H1 (cell line): ENCODE measurements at regions not wholly inside any gene's neighbourhood (a gene's known extent, or its start where the extent isn't known, plus 50 kb on each side); places are given as distances from the start of the nearest gene placed in this dataset.

Experiments used
- CTCF ChIA-PET: fragments of 300-600 bp; sonication (Branson Sonifier 250); formaldehyde crosslinking; loops from one replicate; lab custom pipeline; 2021; ENCODE audit not compliant: partially characterized antibody; lab: Charles Lee
- POLR2A ChIA-PET: fragments of 300-600 bp; sonication (Branson Sonifier 250); formaldehyde crosslinking; loops from one replicate; lab custom pipeline; 2021; ENCODE audit warnings: inconsistent platforms; ENCODE audit not compliant: partially characterized antibody; lab: Charles Lee
- DNase-seq, 2 experiments: peaks; one replicate each; pipeline versions ENCODE4 v3.0.0 to v3.0.0-alpha.2; 2010 to 2022; ENCODE audit warnings: low spot score in 2 of 2, low read depth in 1 of 2, mixed read lengths in 1 of 2
- FAIRE-seq: peaks from 2 replicates; lab custom pipeline; 2011; peaks lifted over from hg19 to GRCh38; lab: Jason Lieb, UNC
- H2AFZ ChIP-seq: 2 replicates; pipeline ENCODE4 v1.8.1; 2012; ENCODE audit warnings: low read length, inconsistent platforms
- H2AK5ac ChIP-seq: 2 replicates; pipeline ENCODE4 v1.6.1; 2013; ENCODE audit warnings: low read depth, low read length
- H2BK120ac ChIP-seq: replicated peaks from 2 replicates; pipeline ENCODE3; 2013; ENCODE audit warnings: low read depth, low read length, inconsistent platforms
- H2BK12ac ChIP-seq: 2 replicates; pipeline ENCODE4 v1.6.1; 2013; ENCODE audit warnings: low read depth, low read length
- H2BK15ac ChIP-seq: 2 replicates; pipeline ENCODE4 v1.6.1; 2013; ENCODE audit warnings: low read length
- H2BK20ac ChIP-seq: 2 replicates; pipeline ENCODE4 v1.6.1; 2013; ENCODE audit warnings: low read length
- H2BK5ac ChIP-seq: 2 replicates; pipeline ENCODE4 v1.6.1; 2013; ENCODE audit warnings: low read depth, low read length
- H3K14ac ChIP-seq: 2 replicates; pipeline ENCODE4 v1.6.1; 2013; ENCODE audit warnings: inconsistent platforms; ENCODE audit not compliant: insufficient read length
- H3K18ac ChIP-seq: 2 replicates; pipeline ENCODE4 v1.6.1; 2013; ENCODE audit warnings: low read length; ENCODE audit errors: extremely low read depth
- H3K23ac ChIP-seq: 2 replicates; pipeline ENCODE4 v1.6.1; 2013; ENCODE audit warnings: inconsistent platforms; ENCODE audit not compliant: insufficient read length
- H3K23me2 ChIP-seq: 2 replicates; pipeline ENCODE4 v1.6.1; 2013; ENCODE audit warnings: low read depth, low read length
- H3K27ac ChIP-seq: 2 replicates; pipeline ENCODE4 v1.6.1; 2011; ENCODE audit warnings: low read depth, low read length, inconsistent platforms
- H3K27me3 ChIP-seq, 4 experiments: replicated peaks in 1 of 4; 1 replicate in 1 of 4; 2 replicates in 3 of 4; pipeline versions ENCODE4 v1.6.1 to v1.8.1; 2011 to 2013; ENCODE audit warnings: low read length in 3 of 4, mild to moderate bottlenecking in 3 of 4, inconsistent platforms in 2 of 4, mixed read lengths in 2 of 4, moderate library complexity in 1 of 4; ENCODE audit not compliant: control insufficient read depth in 3 of 4, insufficient read depth in 3 of 4; ENCODE audit errors: extremely low read depth in 1 of 4
- H3K36me3 ChIP-seq, 4 experiments: 2 replicates each; pipeline versions ENCODE4 v1.6.1 to v1.8.1; 2011 to 2013; ENCODE audit warnings: mild to moderate bottlenecking in 4 of 4, low read length in 3 of 4, moderate library complexity in 2 of 4, control low read depth in 1 of 4, inconsistent platforms in 1 of 4; ENCODE audit not compliant: insufficient read depth in 4 of 4, control insufficient read depth in 2 of 4
- H3K4ac ChIP-seq: replicated peaks from 2 replicates; pipeline ENCODE3; 2013; ENCODE audit warnings: low read length, low read depth, mixed read lengths, inconsistent platforms; ENCODE audit not compliant: insufficient read length
- H3K4me1 ChIP-seq, 4 experiments: replicated peaks in 1 of 4; 1 replicate in 1 of 4; 2 replicates in 3 of 4; pipeline versions ENCODE4 v1.6.1 to v1.8.1; 2011 to 2013; ENCODE audit warnings: low read length in 3 of 4, inconsistent platforms in 2 of 4, mixed read lengths in 1 of 4; ENCODE audit not compliant: insufficient read depth in 4 of 4, control insufficient read depth in 3 of 4
- H3K4me2 ChIP-seq, 2 experiments: 2 replicates each; pipeline versions ENCODE4 v1.6.1 to v1.8.1; 2011 to 2013; ENCODE audit warnings: low read depth in 2 of 2, low read length in 2 of 2, control low read depth in 1 of 2, inconsistent platforms in 1 of 2, mild to moderate bottlenecking in 1 of 2; ENCODE audit not compliant: insufficient read depth in 1 of 2
- H3K4me3 ChIP-seq, 4 experiments: fragments of 200-600, 300-600 bp in 1 of 4; sonication (generic), shearing (Covaris generic), sonication (Bioruptor Twin) in 1 of 4; 2 replicates each; pipeline versions ENCODE4 v1.5.1 to v1.8.1; 2011 to 2016; ENCODE audit warnings: low read length in 4 of 4, low read depth in 3 of 4, control low read depth in 2 of 4, inconsistent platforms in 2 of 4, mild to moderate bottlenecking in 2 of 4, mixed read lengths in 1 of 4, moderate library complexity in 1 of 4; ENCODE audit not compliant: insufficient read depth in 2 of 4; ENCODE audit errors: extremely low read depth in 1 of 4
- H3K56ac ChIP-seq: replicated peaks from 2 replicates; pipeline ENCODE3; 2013; ENCODE audit warnings: low read depth, mild to moderate bottlenecking, mixed read lengths, low read length, inconsistent platforms; ENCODE audit not compliant: insufficient read length
- H3K79me1 ChIP-seq: 2 replicates; pipeline ENCODE4 v1.6.1; 2013; ENCODE audit warnings: low read depth, low read length, control low read depth
- H3K79me2 ChIP-seq, 2 experiments: 2 replicates each; pipeline versions ENCODE4 v1.6.1 to v1.8.1; 2012 to 2013; ENCODE audit warnings: low read length in 2 of 2, mild to moderate bottlenecking in 2 of 2, inconsistent platforms in 1 of 2; ENCODE audit not compliant: insufficient read depth in 2 of 2, control insufficient read depth in 1 of 2
- H3K9ac ChIP-seq, 4 experiments: replicated peaks in 1 of 4; 1 replicate in 1 of 4; 2 replicates in 3 of 4; pipeline versions ENCODE4 v1.6.1 to v1.8.1; 2011 to 2013; ENCODE audit warnings: low read depth in 3 of 4, low read length in 3 of 4, control low read depth in 2 of 4, mild to moderate bottlenecking in 2 of 4, moderate library complexity in 2 of 4, inconsistent platforms in 1 of 4; ENCODE audit errors: extremely low read depth in 1 of 4
- H3K9me3 ChIP-seq, 2 experiments: 2 replicates each; pipeline versions ENCODE4 v1.6.1 to v1.8.1; 2012 to 2013; ENCODE audit warnings: mild to moderate bottlenecking in 2 of 2, moderate library complexity in 2 of 2, control low read depth in 1 of 2, inconsistent platforms in 1 of 2, low read depth in 1 of 2, low read length in 1 of 2, mixed read lengths in 1 of 2; ENCODE audit not compliant: insufficient read depth in 2 of 2
- H4K20me1 ChIP-seq, 2 experiments: replicated peaks in 1 of 2; 2 replicates each; pipeline versions ENCODE3 to v1.8.1; 2011 to 2013; ENCODE audit warnings: inconsistent platforms in 2 of 2, low read length in 2 of 2, mild to moderate bottlenecking in 1 of 2; ENCODE audit not compliant: insufficient read depth in 2 of 2, control insufficient read depth in 1 of 2
- H4K5ac ChIP-seq: 2 replicates; pipeline ENCODE4 v1.6.1; 2013; ENCODE audit warnings: low read length, low read depth, mixed read lengths, inconsistent platforms; ENCODE audit not compliant: insufficient read length
- H4K8ac ChIP-seq: 2 replicates; pipeline ENCODE4 v1.8.0; 2013; ENCODE audit warnings: mild to moderate bottlenecking, moderate library complexity, low read length, inconsistent platforms; ENCODE audit not compliant: insufficient read depth; ENCODE audit errors: extremely low read depth
- H4K91ac ChIP-seq: replicated peaks from 2 replicates; pipeline ENCODE3; 2013; ENCODE audit warnings: low read length, mixed read lengths, inconsistent platforms; ENCODE audit not compliant: insufficient read length
- ASH2L ChIP-seq: fragments of 200-600, 300-600 bp; sonication (generic); IDR thresholded peaks from one replicate; pipeline ENCODE4 v1.7.1; 2017; ENCODE audit warnings: low read length
- BACH1 ChIP-seq: IDR thresholded peaks from 2 replicates; pipeline ENCODE4 v1.6.1; 2012; ENCODE audit warnings: low read length, improper control_type of control experiment
- BCL11A ChIP-seq, 2 experiments: IDR thresholded peaks; one replicate each; pipeline ENCODE4 v1.6.1; 2011; ENCODE audit warnings: low read depth in 2 of 2, low read length in 2 of 2, mild to moderate bottlenecking in 2 of 2
- CBX5 ChIP-seq: fragments of 300-800, 300-1000 bp; sonication (generic); IDR thresholded peaks from 2 replicates; pipeline ENCODE4 v1.7.1; 2016; ENCODE audit warnings: antibody characterized with exemption, low read length, low read depth
- CHD1 ChIP-seq: IDR thresholded peaks from 2 replicates; pipeline ENCODE4 v1.6.1; 2012; ENCODE audit warnings: low read depth, low read length, improper control_type of control experiment
- CTBP2 ChIP-seq: IDR thresholded peaks from 2 replicates; pipeline ENCODE4 v1.7.0; 2011; ENCODE audit warnings: borderline replicate concordance, mild to moderate bottlenecking, moderate library complexity, mixed read lengths, low read length; ENCODE audit not compliant: insufficient read depth, insufficient read length
- EZH2 ChIP-seq: fragments of 200-600 bp; sonication (generic); IDR thresholded peaks from 2 replicates; pipeline ENCODE4 v1.7.1; 2012; ENCODE audit warnings: low read depth, mild to moderate bottlenecking, moderate library complexity, low read length, inconsistent platforms; ENCODE audit not compliant: severe bottlenecking
- JUND ChIP-seq: IDR thresholded peaks from 2 replicates; pipeline ENCODE4 v1.6.1; 2011; ENCODE audit warnings: mild to moderate bottlenecking, improper control_type of control experiment, low read length
- MAFK ChIP-seq: IDR thresholded peaks from 2 replicates; pipeline ENCODE4 v1.6.1; 2012; ENCODE audit warnings: low read depth, mild to moderate bottlenecking, improper control_type of control experiment, low read length
- NANOG ChIP-seq: IDR thresholded peaks from 2 replicates; pipeline ENCODE4 v1.6.1; 2011; ENCODE audit warnings: low read length, low read depth, mild to moderate bottlenecking, inconsistent platforms; ENCODE audit not compliant: insufficient read depth, poor library complexity, severe bottlenecking
- RFX5 ChIP-seq: IDR thresholded peaks from 2 replicates; pipeline ENCODE4 v1.6.1; 2011; ENCODE audit warnings: low read depth, low read length, improper control_type of control experiment, borderline replicate concordance
- SIN3A ChIP-seq, 2 experiments: IDR thresholded peaks in 1 of 2; conservative IDR thresholded peaks in 1 of 2; 2 replicates each; pipeline ENCODE4 v1.6.1; 2011 to 2012; ENCODE audit warnings: low read length in 2 of 2, improper control_type of control experiment in 1 of 2, low read depth in 1 of 2, mild to moderate bottlenecking in 1 of 2
- SP2 ChIP-seq: IDR thresholded peaks from 2 replicates; pipeline ENCODE4 v1.6.1; 2012; ENCODE audit warnings: mild to moderate bottlenecking, low read length, inconsistent platforms
- SP4 ChIP-seq: IDR thresholded peaks from 2 replicates; pipeline ENCODE4 v1.6.1; 2012; ENCODE audit warnings: low read length, inconsistent platforms
- WGBS, 2 experiments: shearing (Covaris generic) in 1 of 2; methylation state at CpG; one replicate each; pipeline versions ENCODE4 v1.1.6 to v1.1.7; 2013 to 2015; ENCODE audit warnings: low lambda C conversion rate in 2 of 2, mixed read lengths in 2 of 2, inconsistent platforms in 1 of 2, low coverage in 1 of 2, missing lambda C conversion rate in 1 of 2; ENCODE audit not compliant: insufficient replicate concordance in 2 of 2, insufficient coverage in 1 of 2, insufficient read length in 1 of 2; ENCODE audit errors: extremely low coverage in 1 of 2, missing lambda C conversion rate in 1 of 2; 5-methylcytosine and 5-hydroxymethylcytosine counted together

DNA sequence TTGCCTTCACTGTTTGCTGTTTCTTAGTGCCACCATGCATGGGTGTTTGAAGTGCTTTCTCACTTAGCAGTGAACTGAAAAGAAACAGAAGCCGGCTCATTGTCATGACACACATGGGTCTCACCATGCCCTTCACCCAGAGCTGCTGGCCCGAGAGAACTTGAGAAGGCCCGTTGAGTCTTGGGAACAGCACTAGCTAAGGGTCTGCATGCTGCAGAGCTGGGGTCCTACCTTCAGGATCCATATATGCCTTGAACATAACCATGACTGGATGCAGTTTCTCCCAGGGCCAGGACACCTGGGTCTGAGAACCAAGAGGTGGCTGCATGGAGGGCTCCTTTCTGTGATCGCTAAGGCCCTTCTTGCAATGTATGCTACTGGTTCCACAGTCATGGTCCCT is 245.5 kb upstream of the HS6ST1 start:
- no peak overlapping the region for H3K14ac ChIP-seq
- H3K79me2 ChIP-seq = no peaks in the 10 kb centered on the region
- no peak overlapping the region for H3K56ac ChIP-seq
- H3K27ac ChIP-seq = no peak overlapping the region
- no peaks in the 10 kb centered on the region for H4K20me1 ChIP-seq
- H3K9ac ChIP-seq = no peak overlapping the region
- no peak overlapping the region for H2BK5ac ChIP-seq
- H3K9me3 ChIP-seq = no peaks in the 10 kb centered on the region
- H3K4me1 ChIP-seq = no peaks in the 10 kb centered on the region; a peak in 2 of 7 replicates
- no peaks in the 10 kb centered on the region for H3K23me2 ChIP-seq
- H4K91ac ChIP-seq = no peak overlapping the region
- no peak overlapping the region for H4K8ac ChIP-seq
- no peak overlapping the region for H2BK120ac ChIP-seq
- no peak overlapping the region for H3K4ac ChIP-seq
- CTCF ChIA-PET = interaction anchor here (1.8 kb wide), 1 partner anchor 95 kb away, joined by 9 read pairs; no protein-coding TSS in a partner anchor
- H2AK5ac ChIP-seq = no peak overlapping the region
- 82% methylated on average over 4 of the region's 4 CpGs; no CpG with 5 or more reads in 1 of the 2 experiments for WGBS, 2 experiments
- no peak overlapping the region for H2BK12ac ChIP-seq
- no peaks in the 10 kb centered on the region for H3K36me3 ChIP-seq
- no peak overlapping the region for H2BK20ac ChIP-seq
- no peaks in the 10 kb centered on the region for H3K79me1 ChIP-seq
- DNase-seq (no peak), FAIRE-seq (no peak)
- H3K27me3 ChIP-seq = no peaks in the 10 kb centered on the region
- no peak overlapping the region for H3K18ac ChIP-seq
- no peak overlapping the region for H2AFZ ChIP-seq
- POLR2A ChIA-PET = no interaction called here
- no peak overlapping the region for H3K4me2 ChIP-seq
- no peak overlapping the region for H3K23ac ChIP-seq
- H3K4me3 ChIP-seq = no peak overlapping the region
- H2BK15ac ChIP-seq = no peak overlapping the region
- no peak overlapping the region for H4K5ac ChIP-seq
- TF ChIP-seq MAFK (no peak), SP2 (no peak), CHD1 (no peak), CBX5 (no peak), BACH1 (no peak), RFX5 (no peak), CTBP2 (no peak), NANOG (no peak), BCL11A (IDR thresholded peaks at IDR 0.05; ENCODE audit: low read depth in 2 of 2, low read length in 2 of 2) (no peak), JUND (no peak), EZH2 (no peak), SP4 (no peak), SIN3A (conservative IDR thresholded peaks at IDR 0.05 in 1 of 2, IDR thresholded peaks at IDR 0.05 in 1 of 2; ENCODE audit: low read depth in 1 of 2, low read length in 2 of 2) (no peak), ASH2L (no peak)
